Astrocyte of the cerebellum (primary cell): ENCODE measurements at regions not wholly inside any gene's neighbourhood (a gene's known extent, or its start where the extent isn't known, plus 50 kb on each side); places are given as distances from the start of the nearest gene placed in this dataset.

Experiments used
- DNase-seq: peaks from one replicate; pipeline ENCODE4 v3.0.0-alpha.2; 2011; ENCODE audit warnings: low read depth
- H3K4me3 ChIP-seq: 2 replicates; pipeline ENCODE4 v1.5.1; 2011; ENCODE audit warnings: mild to moderate bottlenecking, low read depth, low read length, moderate library complexity
- CTCF ChIP-seq: IDR thresholded peaks from 2 replicates; pipeline ENCODE4 v1.5.1; 2012; ENCODE audit warnings: low read length, low read depth, moderate library complexity, mild to moderate bottlenecking; ENCODE audit errors: missing control alignments
- in situ Hi-C: cut with HindIII; loops from 2 replicates; pipeline ENCODE4 v1.10.0; 2017; ENCODE audit warnings: low sequenced_read_pairs

GRCh38 chr7:130948822-130949221, 214.8 kb upstream of the KLF14 start:
- no peak for TF ChIP-seq CTCF
- H3K4me3 ChIP-seq = no peak overlapping the region
- in situ Hi-C loops = no loop called here
- DNase-seq = no peak

GRCh38 chr7:130949550-130949949, 215.5 kb upstream of the KLF14 start:
- in situ Hi-C loops = no loop called here
- no peak for TF ChIP-seq CTCF
- no peak for DNase-seq
- H3K4me3 ChIP-seq = no peak overlapping the region

GRCh38 chr7:130950054-130950453, 216.0 kb upstream of the KLF14 start:
- no peak overlapping the region for H3K4me3 ChIP-seq
- no peak for DNase-seq
- TF ChIP-seq CTCF = no peak
- in situ Hi-C loops = no loop called here

- no peak for TF ChIP-seq CTCF
- in situ Hi-C loops = no loop called here
- no peak overlapping the region for H3K4me3 ChIP-seq
- DNase-seq = no peak
Observed at GRCh38 chr7:130950741-130951140, 216.7 kb upstream of the KLF14 start.

- no peak for TF ChIP-seq CTCF
- in situ Hi-C loops = no loop called here
- H3K4me3 ChIP-seq = no peak overlapping the region
- DNase-seq = no peak
Observed at GRCh38 chr7:130951303-130951975, 217.4 kb upstream of the KLF14 start.

- TF ChIP-seq CTCF = no peak
- no peak overlapping the region for H3K4me3 ChIP-seq
- in situ Hi-C loops = no loop called here
- DNase-seq = no peak
Observed at GRCh38 chr7:130951976-130952876, 218.2 kb upstream of the KLF14 start.
